Fibroblast of mammary gland (primary cell): ENCODE measurements at regions not wholly inside any gene's neighbourhood (a gene's known extent, or its start where the extent isn't known, plus 50 kb on each side); places are given as distances from the start of the nearest gene placed in this dataset.

Source experiments
- DNase-seq: peaks from one replicate; pipeline ENCODE4 v3.0.0-alpha.2; 2010; ENCODE audit warnings: low read depth
- H3K4me3 ChIP-seq: 2 replicates; pipeline ENCODE4 v1.5.1; 2011; ENCODE audit warnings: low read depth, mild to moderate bottlenecking, low read length, moderate library complexity; ENCODE audit not compliant: control insufficient read depth
- CTCF ChIP-seq: conservative IDR thresholded peaks from 2 replicates; pipeline ENCODE4 v1.5.1; 2011; ENCODE audit warnings: low read depth, low read length, inconsistent platforms; ENCODE audit not compliant: control insufficient read depth, insufficient read depth

- no peak overlapping the region for H3K4me3 ChIP-seq
- no peak for TF ChIP-seq CTCF
- no peak for DNase-seq
These were observed 50.3 kb downstream of the PLXNA1 start for GRCh38 chr3:127033171-127033570.

GRCh38 chr3:127033786-127034185, 50.9 kb downstream of the PLXNA1 start:
- no peak for TF ChIP-seq CTCF
- H3K4me3 ChIP-seq, result no peak overlapping the region
- no peak for DNase-seq

GRCh38 chr3:127034195-127034989, 51.5 kb downstream of the PLXNA1 start:
- TF ChIP-seq CTCF, result no peak
- no peak for DNase-seq
- no peak overlapping the region for H3K4me3 ChIP-seq

GRCh38 chr3:127034990-127035652, 52.2 kb downstream of the PLXNA1 start:
- TF ChIP-seq CTCF, result no peak
- DNase-seq, result no peak
- H3K4me3 ChIP-seq, result no peak overlapping the region

GRCh38 chr3:127035677-127036076, 52.8 kb downstream of the PLXNA1 start:
- DNase-seq, result peak; percentile 97
- TF ChIP-seq CTCF, result no peak
- H3K4me3 ChIP-seq, result no peak overlapping the region

GRCh38 chr3:127036209-127037020, 53.5 kb downstream of the PLXNA1 start:
- TF ChIP-seq CTCF, result no peak
- DNase-seq, result peak; percentile 26

More at GRCh38 chr3:127036209-127037020, 53.5 kb downstream of the PLXNA1 start:
- no peak overlapping the region for H3K4me3 ChIP-seq
